GM12873 (cell line): ENCODE measurements at regions not wholly inside any gene's neighbourhood (a gene's known extent, or its start where the extent isn't known, plus 50 kb on each side); places are given as distances from the start of the nearest gene placed in this dataset.

ENCODE experiments used
- TF ChIP-seq, protein P1 (sequence below): IDR thresholded peaks from 2 replicates; pipeline ENCODE4 v1.5.1; 2012; ENCODE audit warnings: low read depth, mild to moderate bottlenecking, moderate library complexity, low read length, control low read depth; ENCODE audit not compliant: insufficient read depth; ENCODE audit errors: missing control alignments

DNA sequence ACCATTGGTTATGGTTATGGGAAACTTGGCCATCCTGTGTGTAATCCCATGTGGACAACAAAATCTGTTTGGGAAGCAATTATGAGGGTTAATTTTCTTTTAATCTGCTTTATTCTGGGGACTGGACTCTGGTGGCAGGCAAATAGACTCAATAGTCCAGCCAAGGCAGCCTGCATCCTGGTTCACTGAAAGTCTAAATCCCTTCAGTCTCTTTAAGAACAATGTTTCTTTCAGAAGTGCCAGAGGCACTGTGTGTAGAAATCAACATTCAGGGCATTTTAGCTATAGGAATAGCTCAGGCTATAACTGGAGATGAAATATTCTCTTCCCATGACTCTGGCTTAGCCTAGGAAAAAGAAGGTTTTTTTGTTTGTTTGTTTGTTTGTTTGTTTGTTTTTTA lies 118.0 kb downstream of the SPATA31D1 start:
- TF ChIP-seq, protein P1, sequence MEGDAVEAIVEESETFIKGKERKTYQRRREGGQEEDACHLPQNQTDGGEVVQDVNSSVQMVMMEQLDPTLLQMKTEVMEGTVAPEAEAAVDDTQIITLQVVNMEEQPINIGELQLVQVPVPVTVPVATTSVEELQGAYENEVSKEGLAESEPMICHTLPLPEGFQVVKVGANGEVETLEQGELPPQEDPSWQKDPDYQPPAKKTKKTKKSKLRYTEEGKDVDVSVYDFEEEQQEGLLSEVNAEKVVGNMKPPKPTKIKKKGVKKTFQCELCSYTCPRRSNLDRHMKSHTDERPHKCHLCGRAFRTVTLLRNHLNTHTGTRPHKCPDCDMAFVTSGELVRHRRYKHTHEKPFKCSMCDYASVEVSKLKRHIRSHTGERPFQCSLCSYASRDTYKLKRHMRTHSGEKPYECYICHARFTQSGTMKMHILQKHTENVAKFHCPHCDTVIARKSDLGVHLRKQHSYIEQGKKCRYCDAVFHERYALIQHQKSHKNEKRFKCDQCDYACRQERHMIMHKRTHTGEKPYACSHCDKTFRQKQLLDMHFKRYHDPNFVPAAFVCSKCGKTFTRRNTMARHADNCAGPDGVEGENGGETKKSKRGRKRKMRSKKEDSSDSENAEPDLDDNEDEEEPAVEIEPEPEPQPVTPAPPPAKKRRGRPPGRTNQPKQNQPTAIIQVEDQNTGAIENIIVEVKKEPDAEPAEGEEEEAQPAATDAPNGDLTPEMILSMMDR: no peak

- TF ChIP-seq, protein P1: no peak
These were observed 119.9 kb downstream of the SPATA31D1 start for GRCh38 chr9:82108474-82108873.

GRCh38 chr9:82108941-82109340 lies 120.4 kb downstream of the SPATA31D1 start:
- TF ChIP-seq, protein P1: no peak

DNA sequence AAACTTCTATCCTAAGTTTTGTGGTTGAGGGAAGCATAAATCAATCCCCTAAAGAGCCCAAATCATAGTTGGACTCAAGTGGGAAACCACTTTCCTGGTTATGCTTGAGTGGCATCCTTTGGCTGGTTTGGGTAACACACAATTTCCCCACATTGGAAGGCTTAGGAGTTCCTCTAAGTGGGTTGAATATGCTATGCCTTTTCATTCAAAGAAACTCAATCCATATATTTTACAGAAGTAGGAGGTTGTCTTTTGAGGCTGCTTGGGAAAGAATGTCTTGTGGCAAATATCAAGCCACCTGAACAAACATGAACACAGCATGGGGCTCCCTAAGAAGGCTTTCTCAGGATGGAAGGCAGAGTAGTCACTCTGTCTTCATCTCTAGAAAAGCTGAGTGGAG lies 121.1 kb downstream of the SPATA31D1 start:
- TF ChIP-seq, protein P1: no peak

- TF ChIP-seq, protein P1: no peak
These were observed 122.3 kb downstream of the SPATA31D1 start for GRCh38 chr9:82110881-82111280.

GRCh38 chr9:82115331-82115730 lies 126.8 kb downstream of the SPATA31D1 start:
- TF ChIP-seq, protein P1: no peak

DNA sequence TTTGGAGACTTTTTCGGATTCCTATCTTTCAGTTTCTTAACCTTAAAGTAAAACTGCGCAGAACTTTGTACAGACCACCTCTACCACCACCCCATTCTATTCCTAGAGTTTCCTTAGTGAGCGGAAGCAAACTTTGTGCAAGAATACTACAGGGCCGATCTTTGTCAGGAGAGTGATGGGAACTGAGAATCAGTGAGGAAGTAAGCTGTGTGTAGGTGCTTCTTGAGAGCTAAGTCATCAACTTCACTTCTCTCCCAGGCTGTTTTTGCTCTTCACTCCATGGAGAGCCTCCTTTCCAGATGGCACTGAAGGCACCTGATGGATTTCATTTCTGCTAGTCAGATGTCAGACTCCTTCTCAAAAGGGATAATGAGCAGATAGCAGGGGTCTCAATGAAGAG lies 127.3 kb downstream of the SPATA31D1 start:
- TF ChIP-seq, protein P1: no peak
